ENCODE measurements at regions not wholly inside any gene's neighbourhood (a gene's known extent, or its start where the extent isn't known, plus 50 kb on each side); places are given as distances from the start of the nearest gene placed in this dataset.

GRCh38 chr7:67724955-67725354, 728.3 kb downstream of the TYW1 start:
- no peak for TF ChIP-seq CTCF (IDR thresholded peaks at IDR 0.05)
- Histone ChIP-seq H3K36me3 (no peaks in the 10 kb centered on the region), H3K4me1 (no peaks in the 10 kb centered on the region), H3K9me3 (no peaks in the 10 kb centered on the region), H3K27ac (no peak overlapping the region), H3K27me3 (no peaks in the 10 kb centered on the region), H3K4me3 (no peak overlapping the region)
- DNase-seq (ENCODE audit: low spot score in 2 of 2), result no peak
- intact Hi-C loops (cut with DNase I), result no loop called here

GRCh38 chr7:67725423-67725822, 728.8 kb downstream of the TYW1 start:
- Histone ChIP-seq H3K27ac (no peak overlapping the region), H3K9me3 (no peaks in the 10 kb centered on the region), H3K36me3 (no peaks in the 10 kb centered on the region), H3K4me1 (no peaks in the 10 kb centered on the region), H3K27me3 (no peaks in the 10 kb centered on the region), H3K4me3 (no peak overlapping the region)
- no peak for TF ChIP-seq CTCF (IDR thresholded peaks at IDR 0.05)
- DNase-seq (ENCODE audit: low spot score in 2 of 2), result no peak
- intact Hi-C loops (cut with DNase I), result no loop called here

GRCh38 chr7:67729771-67730170, 733.1 kb downstream of the TYW1 start:
- Histone ChIP-seq H3K36me3 (no peaks in the 10 kb centered on the region), H3K9me3 (no peaks in the 10 kb centered on the region), H3K27ac (no peak overlapping the region), H3K4me1 (no peaks in the 10 kb centered on the region), H3K4me3 (no peak overlapping the region), H3K27me3 (no peaks in the 10 kb centered on the region)
- no peak for DNase-seq (ENCODE audit: low spot score in 2 of 2)
- TF ChIP-seq CTCF (IDR thresholded peaks at IDR 0.05), result no peak
- intact Hi-C loops (cut with DNase I), result no loop called here

- DNase-seq (ENCODE audit: low spot score in 2 of 2), result no peak
- TF ChIP-seq CTCF (IDR thresholded peaks at IDR 0.05), result no peak
- H3K27me3 ChIP-seq, result no peaks in the 10 kb centered on the region
- H3K4me3 ChIP-seq, result no peak overlapping the region
- no peaks in the 10 kb centered on the region for H3K9me3 ChIP-seq
- H3K27ac ChIP-seq, result no peak overlapping the region
- H3K4me1 ChIP-seq, result no peaks in the 10 kb centered on the region
- intact Hi-C loops (cut with DNase I), result no loop called here
- H3K36me3 ChIP-seq, result no peaks in the 10 kb centered on the region
Observed at GRCh38 chr7:67731704-67732103, 735.1 kb downstream of the TYW1 start.

GRCh38 chr7:67732898-67733297, 736.3 kb downstream of the TYW1 start:
- Histone ChIP-seq H3K4me3 (no peak overlapping the region), H3K27me3 (no peaks in the 10 kb centered on the region), H3K9me3 (no peaks in the 10 kb centered on the region), H3K4me1 (no peaks in the 10 kb centered on the region), H3K27ac (no peak overlapping the region), H3K36me3 (no peaks in the 10 kb centered on the region)
- no peak for TF ChIP-seq CTCF (IDR thresholded peaks at IDR 0.05)
- intact Hi-C loops (cut with DNase I), result no loop called here
- DNase-seq (ENCODE audit: low spot score in 2 of 2), result no peak

GRCh38 chr7:67738145-67738544, 741.5 kb downstream of the TYW1 start:
- Histone ChIP-seq H3K27me3 (no peaks in the 10 kb centered on the region), H3K27ac (no peak overlapping the region), H3K4me1 (no peaks in the 10 kb centered on the region), H3K36me3 (no peaks in the 10 kb centered on the region), H3K4me3 (no peak overlapping the region), H3K9me3 (no peaks in the 10 kb centered on the region)
- no peak for TF ChIP-seq CTCF (IDR thresholded peaks at IDR 0.05)
- intact Hi-C loops (cut with DNase I), result no loop called here
- no peak for DNase-seq (ENCODE audit: low spot score in 2 of 2)
